DMS 273 (cell line): ENCODE measurements at regions not wholly inside any gene's neighbourhood (a gene's known extent, or its start where the extent isn't known, plus 50 kb on each side); places are given as distances from the start of the nearest gene placed in this dataset.

Experiments
- DNase-seq: peaks from one replicate; lab custom pipeline; 2025; ENCODE audit not compliant: unreplicated experiment; lab: John Stamatoyannopoulos, UW

DNA sequence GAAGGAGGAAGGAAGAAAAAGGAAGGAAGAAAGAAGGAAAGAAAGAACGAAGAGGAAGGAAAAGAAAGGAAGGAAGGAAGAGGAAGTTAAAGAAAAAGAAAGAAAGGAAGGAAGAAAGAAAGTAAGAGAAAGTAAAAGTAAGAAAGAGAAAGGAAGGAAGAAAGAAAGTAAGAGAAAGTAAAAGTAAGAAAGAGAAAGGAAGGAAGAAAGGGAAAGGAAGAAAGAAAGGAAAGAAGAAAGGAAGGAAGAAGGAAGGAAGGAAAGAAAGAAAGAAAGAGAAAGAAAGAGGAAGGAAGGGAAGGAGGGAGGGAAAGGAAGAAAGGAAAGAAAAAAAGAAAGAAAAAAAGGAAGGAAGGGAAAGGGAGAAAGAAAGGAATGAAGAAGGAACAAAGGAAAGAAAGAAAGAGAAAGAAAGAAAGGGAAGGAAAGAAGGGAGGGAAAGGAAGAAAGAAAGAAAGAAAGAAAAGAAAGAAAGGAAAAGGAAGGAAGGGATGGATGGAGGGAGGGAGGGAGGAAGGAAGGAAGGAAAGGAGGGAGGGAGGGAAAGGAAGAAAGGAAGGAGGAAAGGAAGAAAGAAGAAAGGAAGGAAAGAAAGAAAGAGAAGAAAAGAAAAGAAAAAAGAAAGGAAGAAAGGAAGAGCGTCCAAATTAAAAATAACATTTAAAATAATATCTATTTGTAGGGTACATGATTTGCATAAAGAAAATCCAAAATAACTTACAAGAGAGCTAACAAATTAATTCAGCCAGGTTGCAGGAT, 827.9 kb downstream of the TSN start:
- DNase-seq, result no peak

GRCh38 chr2:122590524-122590923, 835.1 kb downstream of the TSN start:
- no peak for DNase-seq

- DNase-seq, result no peak
Measured at GRCh38 chr2:122595065-122595464, 839.6 kb downstream of the TSN start.

DNA sequence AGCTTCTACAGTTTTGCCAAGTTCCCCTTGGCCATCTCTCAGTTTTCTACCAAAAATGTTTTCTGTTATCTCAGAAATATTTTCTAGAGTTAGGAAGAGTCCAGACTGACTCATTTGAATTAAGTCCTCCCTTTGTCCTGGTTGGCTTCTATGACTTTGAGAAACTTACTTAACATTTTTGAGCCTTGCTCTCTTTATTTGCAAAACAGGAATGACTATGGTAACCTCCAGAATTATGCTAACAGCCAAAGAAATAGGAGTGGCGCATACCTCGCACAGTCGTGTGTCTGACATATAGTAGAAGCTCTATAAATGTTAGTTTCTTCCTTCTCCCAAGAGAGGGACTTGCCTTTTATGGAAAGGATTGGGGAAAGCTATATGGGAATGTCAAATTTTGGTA, 841.1 kb downstream of the TSN start:
- DNase-seq, result no peak

DNA sequence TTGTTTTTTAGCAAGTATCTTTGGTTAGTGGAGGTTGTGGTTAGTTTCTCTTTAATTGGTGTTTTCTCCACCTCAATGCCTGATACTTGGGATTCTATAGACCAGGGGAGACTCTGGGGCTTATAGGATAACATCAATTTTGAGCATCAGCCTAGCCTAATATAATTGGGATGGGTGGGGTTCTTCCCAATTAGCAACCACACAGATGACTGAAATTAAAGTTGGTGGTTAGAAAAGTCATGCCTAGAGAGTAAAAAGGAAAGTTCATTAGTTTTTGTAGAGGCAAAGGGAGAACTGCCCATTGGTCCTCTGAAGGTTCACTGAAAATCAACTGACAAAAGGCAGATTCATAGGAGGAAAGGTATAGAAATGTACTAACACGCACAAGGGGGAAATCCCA, 843.3 kb downstream of the TSN start:
- no peak for DNase-seq

- no peak for DNase-seq
Measured at GRCh38 chr2:122610948-122611609, 855.6 kb downstream of the TSN start.

- no peak for DNase-seq
Measured at GRCh38 chr2:122622934-122623333, 867.5 kb downstream of the TSN start.

DNA sequence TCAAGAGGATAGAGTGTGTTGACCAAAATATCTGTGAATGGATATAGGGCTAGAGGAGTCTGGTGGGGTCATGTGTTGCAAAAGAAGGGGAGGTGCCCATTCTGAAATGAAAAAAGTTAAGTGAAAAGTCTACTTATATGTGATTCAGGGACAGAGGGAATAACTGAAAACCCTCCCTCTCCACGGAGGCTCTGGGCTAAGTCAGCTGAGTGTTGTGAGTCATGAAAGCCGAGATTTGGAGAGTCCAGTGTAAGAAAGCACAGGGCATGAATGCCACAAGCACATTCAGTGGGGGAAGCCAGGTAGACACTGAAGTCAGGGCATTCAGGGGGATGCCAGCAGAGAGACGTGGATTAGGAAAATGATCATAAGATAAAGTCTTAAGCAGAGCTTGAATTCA, 871.9 kb downstream of the TSN start:
- no peak for DNase-seq

DNA sequence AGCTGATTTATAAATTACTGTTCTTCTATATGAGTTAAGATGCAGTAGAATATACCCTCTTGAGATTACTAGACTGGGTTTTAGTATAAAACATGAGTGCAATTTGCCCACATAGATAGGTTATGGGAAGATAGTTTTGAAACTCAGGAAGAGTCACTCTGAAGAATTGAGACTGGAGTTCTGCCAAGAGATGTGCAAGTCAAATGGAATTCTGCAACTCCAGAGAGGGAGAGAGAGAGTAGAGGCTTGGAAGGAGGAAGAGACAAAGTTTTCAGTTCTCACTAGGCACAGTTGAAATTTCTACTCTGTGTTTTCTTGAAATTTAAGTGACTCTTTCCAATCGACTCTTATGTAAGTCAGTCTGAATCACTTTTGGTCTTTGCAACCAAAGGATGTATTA, 878.8 kb downstream of the TSN start:
- DNase-seq, result no peak

GRCh38 chr2:122634920-122635319, 879.5 kb downstream of the TSN start:
- DNase-seq, result no peak

- no peak for DNase-seq
Measured at GRCh38 chr2:122635686-122636085, 880.2 kb downstream of the TSN start.

DNA sequence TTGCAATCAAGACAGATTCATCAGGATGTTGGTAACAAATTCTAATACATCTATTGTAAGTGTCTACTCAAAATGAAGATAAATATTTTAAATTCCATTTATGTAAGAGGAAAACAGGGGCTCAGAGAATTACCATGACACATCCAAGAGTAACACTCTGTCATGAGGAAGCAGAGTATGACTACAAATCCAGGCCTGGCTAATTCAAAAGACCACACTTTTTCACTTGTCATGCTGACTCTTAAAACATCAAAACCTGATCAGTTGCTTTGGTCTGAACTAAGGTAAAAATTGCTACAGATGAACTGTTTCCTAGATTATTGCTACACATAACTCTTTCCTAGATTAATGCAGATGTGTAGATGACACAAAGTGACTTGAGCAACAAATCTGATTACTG, 880.6 kb downstream of the TSN start:
- no peak for DNase-seq

- DNase-seq, result no peak
Measured at GRCh38 chr2:122639176-122639575, 883.7 kb downstream of the TSN start.

DNA sequence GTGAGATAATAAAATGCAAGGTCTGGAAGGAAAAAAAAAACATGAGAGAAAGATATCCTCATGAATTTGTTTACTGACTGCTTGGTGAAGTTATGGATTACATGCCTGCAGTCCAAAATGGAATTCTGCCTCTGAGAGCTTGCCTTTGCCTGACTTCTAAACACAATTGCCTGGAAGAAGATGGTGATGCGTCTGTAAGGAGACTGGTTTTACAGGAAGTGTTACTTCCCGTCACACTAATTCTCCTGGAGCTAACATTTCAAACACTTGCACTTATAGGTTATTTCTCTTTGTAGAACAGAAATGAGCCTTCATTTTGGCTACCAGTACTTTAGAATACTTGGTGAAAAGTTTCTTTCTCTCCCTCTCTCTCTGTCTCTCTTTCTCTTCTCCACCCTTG, 884.3 kb downstream of the TSN start:
- no peak for DNase-seq

GRCh38 chr2:122643725-122644329, 888.4 kb downstream of the TSN start:
- peak; percentile 2 for DNase-seq

DNA sequence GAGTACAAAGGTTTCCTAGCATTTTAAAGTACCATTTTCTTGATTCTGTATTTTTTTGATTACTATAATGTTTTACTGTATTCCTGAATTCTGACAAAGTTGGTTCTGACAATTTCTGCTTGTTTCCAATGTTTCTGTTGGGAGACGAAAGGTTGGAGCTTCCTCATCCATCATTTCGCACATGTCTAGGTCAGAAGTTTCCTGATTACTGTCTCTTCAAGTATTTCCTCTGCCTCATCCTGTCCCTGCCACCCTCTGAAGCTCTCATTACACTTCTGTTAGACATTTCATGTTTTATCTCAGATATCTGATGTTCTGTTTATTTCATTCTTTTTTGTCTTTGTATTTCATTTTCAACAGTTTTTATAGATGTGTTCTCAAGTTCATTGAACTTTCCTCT, 895.8 kb downstream of the TSN start:
- no peak for DNase-seq

- no peak for DNase-seq
Measured at GRCh38 chr2:122651780-122652179, 896.3 kb downstream of the TSN start.

GRCh38 chr2:122652670-122653069, 897.2 kb downstream of the TSN start:
- DNase-seq, result no peak

GRCh38 chr2:122656403-122656802, 901.0 kb downstream of the TSN start:
- no peak for DNase-seq

DNA sequence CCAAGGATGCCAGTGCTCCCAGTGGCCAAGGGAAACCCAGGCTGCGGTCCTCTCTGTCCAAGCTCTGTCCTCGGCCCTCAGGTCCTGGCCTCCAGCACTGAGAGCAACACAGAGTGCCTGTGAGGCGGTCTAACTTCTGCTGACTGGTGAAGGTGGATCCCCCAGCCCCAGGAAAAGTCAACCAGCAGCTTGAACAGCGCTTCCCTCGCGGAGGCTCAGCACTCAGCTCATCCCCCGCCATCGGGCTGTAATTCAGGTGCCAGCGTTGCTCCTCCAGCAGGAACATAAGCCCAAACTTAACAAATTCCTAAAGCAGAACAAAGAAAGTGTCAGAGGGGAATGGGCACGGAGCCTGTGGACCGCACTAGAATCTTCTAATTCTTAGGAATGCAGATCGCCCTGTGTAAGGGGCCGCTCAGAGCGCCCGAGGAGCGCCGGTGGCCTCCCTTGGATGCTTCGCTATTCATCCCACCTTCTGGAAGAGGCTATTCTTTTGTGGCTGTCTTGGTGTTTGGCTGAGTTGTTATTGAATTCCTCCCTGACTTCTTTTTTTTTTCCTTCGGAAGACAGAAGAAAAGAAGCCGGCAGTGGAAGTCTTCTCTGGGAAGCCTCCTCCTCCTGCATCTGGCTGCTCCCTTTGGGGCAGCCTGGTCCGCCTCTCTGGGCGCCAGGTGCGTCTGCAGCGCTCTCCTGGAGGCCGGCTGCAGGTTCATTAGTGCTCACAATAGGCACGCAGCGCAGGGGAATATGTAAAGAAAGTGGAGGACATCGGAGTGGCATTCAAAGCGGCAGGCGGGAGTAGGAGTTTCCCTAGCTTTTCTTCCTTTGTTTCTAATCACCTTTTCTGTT, 905.6 kb downstream of the TSN start:
- no peak for DNase-seq

GRCh38 chr2:122663620-122664019, 908.2 kb downstream of the TSN start:
- DNase-seq, result no peak

DNA sequence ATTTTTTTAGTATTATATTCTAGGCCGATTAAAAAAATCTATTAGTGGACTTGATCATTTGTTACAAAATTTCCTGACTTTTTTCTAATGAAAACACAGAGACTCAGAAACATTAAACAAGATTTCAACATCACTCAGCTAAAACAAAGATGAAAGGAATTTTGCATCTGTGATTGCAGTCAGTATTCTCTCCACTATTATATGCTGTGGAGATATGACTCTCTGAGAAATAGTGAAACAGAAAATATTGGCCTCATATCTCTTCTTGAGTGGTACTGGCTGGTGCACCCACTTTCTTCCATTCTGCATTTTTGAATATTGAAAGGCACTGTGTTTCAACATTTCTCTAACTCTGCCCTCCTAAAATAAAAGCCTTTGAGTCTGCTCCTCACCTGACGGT, 914.2 kb downstream of the TSN start:
- DNase-seq, result no peak
